ENCODE measurements at regions not wholly inside any gene's neighbourhood (a gene's known extent, or its start where the extent isn't known, plus 50 kb on each side); places are given as distances from the start of the nearest gene placed in this dataset.

GRCh38 chr11:92917927-92918326, 51.5 kb upstream of the MTNR1B start:
- no peak for DNase-seq (ENCODE audit: unreplicated experiment)
- CTCF ChIA-PET, result no interaction called here
- no peaks in the 10 kb centered on the region for H3K27me3 Mint-ChIP-seq (ENCODE audit: insufficient read depth, unreplicated experiment)
- no peaks in the 10 kb centered on the region for H3K9me3 Mint-ChIP-seq (ENCODE audit: unreplicated experiment)
- POLR2A ChIA-PET, result no interaction called here
- TF ChIP-seq CTCF (IDR thresholded peaks at IDR 0.05; ENCODE audit: unreplicated experiment), result no peak
- no peak overlapping the region for H3K4me3 Mint-ChIP-seq (ENCODE audit: unreplicated experiment)
- H3K27ac Mint-ChIP-seq (ENCODE audit: low read depth, unreplicated experiment), result no peak overlapping the region
- intact Hi-C loops (cut with micrococcal nuclease), result no loop called here
- H3K4me1 Mint-ChIP-seq (ENCODE audit: insufficient read depth, unreplicated experiment), result no peaks in the 10 kb centered on the region
- BruUV-seq (replicated peaks), result no TSS peak
- no peaks in the 10 kb centered on the region for H3K36me3 Mint-ChIP-seq (ENCODE audit: insufficient read depth, unreplicated experiment)

DNA sequence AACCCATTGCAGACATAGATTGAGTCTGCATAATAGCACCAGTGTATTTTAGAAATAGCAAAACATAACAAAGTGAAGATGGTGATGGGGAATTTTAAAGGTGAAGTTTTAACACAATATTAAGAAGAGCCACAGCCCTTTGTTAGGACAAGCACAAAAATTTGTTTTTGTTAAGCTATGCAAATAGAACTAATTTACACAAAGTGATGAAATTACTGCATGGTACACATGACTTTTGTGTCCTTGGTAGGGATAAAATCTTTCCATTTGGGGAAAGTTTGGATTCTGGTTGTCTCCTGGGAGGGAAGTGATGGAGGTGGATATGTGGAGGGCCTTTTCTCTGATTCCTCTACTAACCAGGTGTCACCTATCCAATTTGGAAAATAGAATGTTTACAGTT, 50.4 kb upstream of the MTNR1B start:
- no peak overlapping the region for H3K27ac Mint-ChIP-seq (ENCODE audit: low read depth, unreplicated experiment)
- H3K4me1 Mint-ChIP-seq (ENCODE audit: insufficient read depth, unreplicated experiment), result no peaks in the 10 kb centered on the region
- no peaks in the 10 kb centered on the region for H3K27me3 Mint-ChIP-seq (ENCODE audit: insufficient read depth, unreplicated experiment)
- no peak for DNase-seq (ENCODE audit: unreplicated experiment)
- POLR2A ChIA-PET, result no interaction called here
- BruUV-seq (replicated peaks), result no TSS peak
- intact Hi-C loops (cut with micrococcal nuclease), result no loop called here
- no peaks in the 10 kb centered on the region for H3K9me3 Mint-ChIP-seq (ENCODE audit: unreplicated experiment)
- no peak for TF ChIP-seq CTCF (IDR thresholded peaks at IDR 0.05; ENCODE audit: unreplicated experiment)
- H3K36me3 Mint-ChIP-seq (ENCODE audit: insufficient read depth, unreplicated experiment), result no peaks in the 10 kb centered on the region
- H3K4me3 Mint-ChIP-seq (ENCODE audit: unreplicated experiment), result no peak overlapping the region
- CTCF ChIA-PET, result interaction anchor here (1.0 kb wide), 1 partner anchor 23 kb away, joined by 3 read pairs; no protein-coding TSS in a partner anchor
